GM12865 (cell line): ENCODE measurements at regions not wholly inside any gene's neighbourhood (a gene's known extent, or its start where the extent isn't known, plus 50 kb on each side); places are given as distances from the start of the nearest gene placed in this dataset.
"Not testable (repeated sequence)": the region's sequence is repeated elsewhere in the genome, so short reads cannot be mapped to it uniquely, and the experiment has no call there.

Experiments
- DNase-seq: peaks from one replicate; pipeline ENCODE4 v3.0.0; 2010; ENCODE audit warnings: low read depth
- H3K4me3 ChIP-seq: 2 replicates; pipeline ENCODE4 v1.5.1; 2011; ENCODE audit warnings: mild to moderate bottlenecking, low read depth, low read length, control low read depth
- CTCF ChIP-seq: IDR thresholded peaks from 2 replicates; pipeline ENCODE4 v1.5.1; 2011; ENCODE audit warnings: low read length, control low read depth, low read depth, inconsistent platforms; ENCODE audit not compliant: insufficient read depth; ENCODE audit errors: missing control alignments

- no peak for DNase-seq
- no peak for TF ChIP-seq CTCF
- no peak overlapping the region for H3K4me3 ChIP-seq
Observed at GRCh38 chr3:20394243-20394642, 208.2 kb upstream of the SGO1 start.

GRCh38 chr3:20391644-20392043, 205.6 kb upstream of the SGO1 start:
- no peak for DNase-seq
- TF ChIP-seq CTCF: no peak
- no peak overlapping the region for H3K4me3 ChIP-seq

- no peak for DNase-seq
- TF ChIP-seq CTCF: no peak
- no peak overlapping the region for H3K4me3 ChIP-seq
Observed at GRCh38 chr3:20388971-20389370, 203.0 kb upstream of the SGO1 start.

GRCh38 chr3:20380295-20380694, 194.3 kb upstream of the SGO1 start:
- TF ChIP-seq CTCF: no peak
- no peak for DNase-seq
- no peak overlapping the region for H3K4me3 ChIP-seq

GRCh38 chr3:20378315-20378714, 192.3 kb upstream of the SGO1 start:
- no peak overlapping the region for H3K4me3 ChIP-seq
- no peak for DNase-seq
- TF ChIP-seq CTCF: no peak

GRCh38 chr3:20376665-20377217, 190.7 kb upstream of the SGO1 start:
- DNase-seq: no peak
- H3K4me3 ChIP-seq: no peak overlapping the region
- TF ChIP-seq CTCF: no peak

- no peak overlapping the region for H3K4me3 ChIP-seq
- no peak for TF ChIP-seq CTCF
- no peak for DNase-seq
Observed at GRCh38 chr3:20375302-20375701, 189.3 kb upstream of the SGO1 start.

- DNase-seq, H3K4me3 ChIP-seq: not testable (repeated sequence)
Observed at GRCh38 chr3:20370273-20371063, 184.5 kb upstream of the SGO1 start.
